MM.1S (cell line): ENCODE measurements at regions not wholly inside any gene's neighbourhood (a gene's known extent, or its start where the extent isn't known, plus 50 kb on each side); places are given as distances from the start of the nearest gene placed in this dataset.

Experiments
- DNase-seq: peaks from one replicate; pipeline ENCODE4 v3.0.0-alpha.2; 2015
- H2AFZ ChIP-seq: fragments of 300-600 bp; sonication (generic); 2 replicates; pipeline ENCODE4 v1.6.0; 2016; ENCODE audit warnings: antibody characterized with exemption, low read length
- H3F3A ChIP-seq: fragments of 300-600 bp; sonication (generic); 2 replicates; pipeline ENCODE4 v1.6.1; 2016; ENCODE audit warnings: mild to moderate bottlenecking, antibody characterized with exemption, low read length, moderate library complexity, mixed read lengths; ENCODE audit not compliant: insufficient read depth
- H3K27ac ChIP-seq: fragments of 300-600 bp; sonication (generic); 2 replicates; pipeline ENCODE4 v1.5.1; 2016; ENCODE audit warnings: mild to moderate bottlenecking, low read length
- H3K27me3 ChIP-seq: fragments of 300-600 bp; sonication (generic); replicated peaks from 2 replicates; pipeline ENCODE4 v1.6.0; 2016; ENCODE audit warnings: low read length; ENCODE audit not compliant: insufficient read depth
- H3K36me3 ChIP-seq: fragments of 300-600 bp; sonication (generic); replicated peaks from 2 replicates; pipeline ENCODE4 v1.6.1; 2016; ENCODE audit warnings: mild to moderate bottlenecking, low read length, mixed read lengths; ENCODE audit not compliant: insufficient read depth
- H3K4me1 ChIP-seq: fragments of 300-600 bp; sonication (generic); 2 replicates; pipeline ENCODE4 v1.6.1; 2016; ENCODE audit warnings: low read length, mixed read lengths
- H3K4me2 ChIP-seq: fragments of 300-600 bp; sonication (generic); 2 replicates; pipeline ENCODE4 v1.6.0; 2016; ENCODE audit warnings: low read depth, low read length
- H3K4me3 ChIP-seq: fragments of 300-600 bp; sonication (generic); 2 replicates; pipeline ENCODE4 v1.5.1; 2016; ENCODE audit warnings: low read length, mixed read lengths
- H3K79me2 ChIP-seq: fragments of 300-600 bp; sonication (generic); 2 replicates; pipeline ENCODE4 v1.6.1; 2016; ENCODE audit warnings: mixed run types, low read length, mixed read lengths
- H3K9ac ChIP-seq: fragments of 300-600 bp; sonication (generic); 2 replicates; pipeline ENCODE4 v1.6.1; 2016; ENCODE audit warnings: low read length, mixed read lengths
- H3K9me2 ChIP-seq: fragments of 300-600 bp; sonication (generic); replicated peaks from 2 replicates; pipeline ENCODE4 v1.6.1; 2016; ENCODE audit warnings: mild to moderate bottlenecking, low read length, mixed read lengths; ENCODE audit not compliant: insufficient read depth
- H3K9me3 ChIP-seq: fragments of 300-600 bp; sonication (generic); replicated peaks from 2 replicates; pipeline ENCODE4 v1.6.1; 2016; ENCODE audit warnings: mild to moderate bottlenecking, low read length, mixed read lengths; ENCODE audit not compliant: insufficient read depth
- H4K20me1 ChIP-seq: fragments of 300-600 bp; sonication (generic); 2 replicates; pipeline ENCODE4 v1.6.1; 2016; ENCODE audit warnings: mild to moderate bottlenecking, low read length, moderate library complexity, mixed read lengths; ENCODE audit not compliant: insufficient read depth
- EZH2 ChIP-seq: fragments of 300-600 bp; sonication (generic); optimal IDR thresholded peaks from 2 replicates; pipeline ENCODE3; 2017; ENCODE audit warnings: low read depth, mild to moderate bottlenecking, antibody characterized with exemption, low read length, mixed read lengths
- EZH2phosphoT487 ChIP-seq: fragments of 300-600 bp; sonication (generic); IDR thresholded peaks from 2 replicates; pipeline ENCODE4 v1.6.1; 2018; ENCODE audit warnings: antibody characterized with exemption, low read length
- TF ChIP-seq, protein P1 (sequence below): fragments of 300-600 bp; sonication (generic); IDR thresholded peaks from 2 replicates; pipeline ENCODE4 v1.5.1; 2016; ENCODE audit warnings: antibody characterized with exemption, low read length, mixed read lengths

DNA sequence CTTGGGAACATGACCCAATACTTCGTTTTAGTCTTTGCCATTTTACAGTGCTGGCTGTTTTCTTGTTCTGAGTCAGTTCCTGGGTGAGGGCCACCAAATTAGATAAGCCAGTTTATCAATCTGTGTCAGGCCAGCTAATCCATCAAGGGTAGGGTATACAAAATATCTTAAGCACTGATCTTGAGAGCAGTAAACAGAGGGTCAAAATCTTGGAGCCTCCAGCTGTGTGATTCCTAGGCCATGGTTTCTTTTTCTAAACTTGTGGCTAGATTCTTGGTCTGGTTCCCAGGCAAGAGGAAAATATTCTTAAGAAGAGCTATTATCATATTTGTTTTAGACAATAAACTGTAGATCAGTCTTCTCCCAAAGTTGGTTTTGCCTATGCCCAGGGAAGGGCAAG is 1396.6 kb upstream of the PABPC4L start:
- Histone ChIP-seq H2AFZ (no peak overlapping the region), H3K4me3 (no peak overlapping the region), H3F3A (no peaks in the 10 kb centered on the region), H3K4me2 (no peak overlapping the region), H3K36me3 (no peaks in the 10 kb centered on the region), H3K4me1 (no peaks in the 10 kb centered on the region), H4K20me1 (no peaks in the 10 kb centered on the region), H3K9ac (no peak overlapping the region), H3K9me3 (no peaks in the 10 kb centered on the region), H3K27ac (no peak overlapping the region), H3K79me2 (no peaks in the 10 kb centered on the region), H3K9me2 (no peaks in the 10 kb centered on the region), H3K27me3 (no peaks in the 10 kb centered on the region)
- TF ChIP-seq, protein P1, sequence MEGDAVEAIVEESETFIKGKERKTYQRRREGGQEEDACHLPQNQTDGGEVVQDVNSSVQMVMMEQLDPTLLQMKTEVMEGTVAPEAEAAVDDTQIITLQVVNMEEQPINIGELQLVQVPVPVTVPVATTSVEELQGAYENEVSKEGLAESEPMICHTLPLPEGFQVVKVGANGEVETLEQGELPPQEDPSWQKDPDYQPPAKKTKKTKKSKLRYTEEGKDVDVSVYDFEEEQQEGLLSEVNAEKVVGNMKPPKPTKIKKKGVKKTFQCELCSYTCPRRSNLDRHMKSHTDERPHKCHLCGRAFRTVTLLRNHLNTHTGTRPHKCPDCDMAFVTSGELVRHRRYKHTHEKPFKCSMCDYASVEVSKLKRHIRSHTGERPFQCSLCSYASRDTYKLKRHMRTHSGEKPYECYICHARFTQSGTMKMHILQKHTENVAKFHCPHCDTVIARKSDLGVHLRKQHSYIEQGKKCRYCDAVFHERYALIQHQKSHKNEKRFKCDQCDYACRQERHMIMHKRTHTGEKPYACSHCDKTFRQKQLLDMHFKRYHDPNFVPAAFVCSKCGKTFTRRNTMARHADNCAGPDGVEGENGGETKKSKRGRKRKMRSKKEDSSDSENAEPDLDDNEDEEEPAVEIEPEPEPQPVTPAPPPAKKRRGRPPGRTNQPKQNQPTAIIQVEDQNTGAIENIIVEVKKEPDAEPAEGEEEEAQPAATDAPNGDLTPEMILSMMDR = no peak
- TF ChIP-seq EZH2phosphoT487 (no peak), EZH2 (no peak)
- DNase-seq = no peak

DNA sequence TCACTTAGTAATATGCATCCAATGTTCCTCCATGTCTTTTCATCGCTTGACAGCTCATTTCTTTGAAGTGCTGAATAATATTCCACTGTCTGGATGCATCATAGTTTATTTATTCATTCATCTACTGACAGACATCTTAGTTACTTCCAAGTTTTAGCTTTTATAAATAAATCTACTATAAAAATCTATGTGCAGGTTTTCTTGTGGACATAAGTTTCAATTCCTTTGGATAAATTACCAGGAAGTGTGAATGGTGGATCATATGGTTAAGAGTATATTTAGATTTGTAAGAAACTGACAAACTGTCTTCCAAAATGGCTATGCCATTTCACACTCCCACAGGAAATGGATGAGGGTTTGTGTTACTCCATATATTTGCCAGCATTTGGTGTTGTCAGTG is 1392.9 kb upstream of the PABPC4L start:
- no peak for TF ChIP-seq EZH2phosphoT487
- no peak for TF ChIP-seq EZH2
- TF ChIP-seq, protein P1 = no peak
- no peaks in the 10 kb centered on the region for H3K9me2 ChIP-seq
- H3K27me3 ChIP-seq = no peaks in the 10 kb centered on the region
- no peaks in the 10 kb centered on the region for H3F3A ChIP-seq
- H3K79me2 ChIP-seq = no peaks in the 10 kb centered on the region
- H2AFZ ChIP-seq = no peak overlapping the region
- H3K4me2 ChIP-seq = no peak overlapping the region
- no peak overlapping the region for H3K27ac ChIP-seq
- no peaks in the 10 kb centered on the region for H3K9me3 ChIP-seq
- H3K9ac ChIP-seq = no peak overlapping the region
- no peak overlapping the region for H3K4me3 ChIP-seq
- H3K36me3 ChIP-seq = no peaks in the 10 kb centered on the region
- no peaks in the 10 kb centered on the region for H4K20me1 ChIP-seq
- no peaks in the 10 kb centered on the region for H3K4me1 ChIP-seq
- no peak for DNase-seq

DNA sequence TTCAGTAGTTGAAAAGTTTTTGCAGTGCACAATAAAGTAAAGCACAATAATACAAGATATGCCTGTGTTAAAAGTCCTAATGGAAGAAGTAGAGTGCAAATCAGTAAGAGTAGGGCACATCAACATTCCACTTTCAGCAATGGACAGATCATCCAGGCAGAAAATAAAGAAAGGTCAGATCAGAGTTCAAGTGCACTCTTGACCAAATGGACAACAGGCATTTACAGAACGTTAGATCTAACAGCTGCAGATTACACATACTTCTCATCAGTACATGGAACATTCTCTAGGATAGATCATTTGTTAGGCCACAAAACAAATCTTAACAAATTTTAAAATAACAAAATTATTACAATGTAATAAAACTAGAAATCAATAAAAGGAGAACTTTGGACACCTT is 1373.5 kb upstream of the PABPC4L start:
- H3K9me3 ChIP-seq = no peaks in the 10 kb centered on the region
- no peaks in the 10 kb centered on the region for H3F3A ChIP-seq
- no peaks in the 10 kb centered on the region for H4K20me1 ChIP-seq

More for the DNA sequence above, 1373.5 kb upstream of the PABPC4L start:
- TF ChIP-seq, protein P1 = no peak
- no peak for TF ChIP-seq EZH2phosphoT487
- no peak for TF ChIP-seq EZH2
- Histone ChIP-seq H3K9me2 (no peaks in the 10 kb centered on the region), H3K79me2 (no peaks in the 10 kb centered on the region), H3K27me3 (no peaks in the 10 kb centered on the region), H3K4me1 (no peaks in the 10 kb centered on the region), H3K36me3 (no peaks in the 10 kb centered on the region), H3K4me3 (no peak overlapping the region), H3K4me2 (no peak overlapping the region), H3K9ac (no peak overlapping the region), H2AFZ (no peak overlapping the region), H3K27ac (no peak overlapping the region)
- DNase-seq = no peak
